Thoracic aorta (tissue), 2 donors: ENCODE measurements at regions not wholly inside any gene's neighbourhood (a gene's known extent, or its start where the extent isn't known, plus 50 kb on each side); places are given as distances from the start of the nearest gene placed in this dataset.

ENCODE experiments used
- ATAC-seq: fragments of 150-250 bp; one replicate; pipeline ENCODE4 v1.8.0; 2017; ENCODE audit warnings: low read depth; ENCODE audit not compliant: insufficient number of reproducible peaks, low FRiP score
- DNase-seq: peaks from one replicate; pipeline ENCODE4 v3.0.0-alpha.2; 2020; ENCODE audit warnings: low spot score
- H3K27ac ChIP-seq, 2 donors: fragments of 200-600 bp; sonication (generic); 1 replicate in 1 of 2; 2 replicates in 1 of 2; pipeline ENCODE4 v1.5.1; 2016; ENCODE audit warnings: mild to moderate bottlenecking in 2 of 2, moderate library complexity in 2 of 2
- H3K27me3 ChIP-seq: fragments of 200-600 bp; sonication (generic); replicated peaks from 2 replicates; pipeline ENCODE4 v1.6.0; 2016; ENCODE audit warnings: mild to moderate bottlenecking; ENCODE audit not compliant: insufficient read depth
- H3K36me3 ChIP-seq: fragments of 200-600 bp; sonication (generic); one replicate; pipeline ENCODE4 v1.5.1; 2016
- H3K4me1 ChIP-seq, 2 donors: fragments of 200-600 bp; sonication (generic); 1 replicate in 1 of 2; 2 replicates in 1 of 2; pipeline versions ENCODE4 v1.5.1 to v1.6.0; 2016; ENCODE audit warnings: low read depth in 2 of 2, mild to moderate bottlenecking in 1 of 2; ENCODE audit not compliant: control insufficient read depth in 1 of 2
- H3K4me3 ChIP-seq: fragments of 200-600 bp; sonication (generic); 2 replicates; pipeline ENCODE4 v1.5.1; 2016; ENCODE audit warnings: mild to moderate bottlenecking
- H3K9me3 ChIP-seq: fragments of 200-600 bp; sonication (generic); 2 replicates; pipeline ENCODE4 v1.5.1; 2016
- TF ChIP-seq, protein P1 (sequence below): fragments of 200-600 bp; sonication (generic); IDR thresholded peaks from one replicate; pipeline ENCODE4 v1.5.1; 2019; ENCODE audit warnings: antibody characterized with exemption

DNA sequence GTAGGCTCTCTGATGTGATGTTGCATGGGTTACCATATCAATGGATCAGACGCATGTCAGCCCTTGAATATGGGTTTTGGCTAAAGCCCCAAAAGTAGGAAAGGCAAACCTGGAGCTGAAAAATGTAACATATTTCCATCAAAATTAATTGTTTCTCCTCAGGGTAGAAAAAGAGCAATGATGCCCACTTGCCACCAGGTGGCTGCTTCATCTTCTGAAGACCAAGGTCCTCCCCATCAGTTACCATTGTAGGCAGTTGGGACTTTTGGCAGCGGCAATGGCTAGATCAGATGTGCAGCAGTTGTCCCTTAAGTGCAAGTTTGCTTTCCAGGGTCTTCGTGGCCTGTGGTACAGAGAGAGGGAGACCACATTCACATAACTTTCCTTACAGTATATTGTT lies 118.2 kb downstream of the NAF1 start:
- DNase-seq (no peak), ATAC-seq (no peak)
- Histone ChIP-seq H3K9me3 (no peaks in the 10 kb centered on the region), H3K4me1 (peaks cover 8 to 30% of the 10 kb centered on the region in 2 donors), H3K36me3 (no peaks in the 10 kb centered on the region), H3K27me3 (no peaks in the 10 kb centered on the region), H3K27ac (no peak overlapping the region), H3K4me3 (no peak overlapping the region)
- TF ChIP-seq, protein P1, sequence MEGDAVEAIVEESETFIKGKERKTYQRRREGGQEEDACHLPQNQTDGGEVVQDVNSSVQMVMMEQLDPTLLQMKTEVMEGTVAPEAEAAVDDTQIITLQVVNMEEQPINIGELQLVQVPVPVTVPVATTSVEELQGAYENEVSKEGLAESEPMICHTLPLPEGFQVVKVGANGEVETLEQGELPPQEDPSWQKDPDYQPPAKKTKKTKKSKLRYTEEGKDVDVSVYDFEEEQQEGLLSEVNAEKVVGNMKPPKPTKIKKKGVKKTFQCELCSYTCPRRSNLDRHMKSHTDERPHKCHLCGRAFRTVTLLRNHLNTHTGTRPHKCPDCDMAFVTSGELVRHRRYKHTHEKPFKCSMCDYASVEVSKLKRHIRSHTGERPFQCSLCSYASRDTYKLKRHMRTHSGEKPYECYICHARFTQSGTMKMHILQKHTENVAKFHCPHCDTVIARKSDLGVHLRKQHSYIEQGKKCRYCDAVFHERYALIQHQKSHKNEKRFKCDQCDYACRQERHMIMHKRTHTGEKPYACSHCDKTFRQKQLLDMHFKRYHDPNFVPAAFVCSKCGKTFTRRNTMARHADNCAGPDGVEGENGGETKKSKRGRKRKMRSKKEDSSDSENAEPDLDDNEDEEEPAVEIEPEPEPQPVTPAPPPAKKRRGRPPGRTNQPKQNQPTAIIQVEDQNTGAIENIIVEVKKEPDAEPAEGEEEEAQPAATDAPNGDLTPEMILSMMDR = no peak

- no peak for DNase-seq
- Histone ChIP-seq H3K36me3 (no peaks in the 10 kb centered on the region), H3K27ac (no peak overlapping the region), H3K4me3 (no peak overlapping the region), H3K4me1 (peaks cover 13 to 50% of the 10 kb centered on the region in 2 donors), H3K9me3 (no peaks in the 10 kb centered on the region), H3K27me3 (no peaks in the 10 kb centered on the region)
- TF ChIP-seq, protein P1 = no peak
- no peak for ATAC-seq
These were observed 124.4 kb downstream of the NAF1 start for GRCh38 chr4:163042306-163042705.

DNA sequence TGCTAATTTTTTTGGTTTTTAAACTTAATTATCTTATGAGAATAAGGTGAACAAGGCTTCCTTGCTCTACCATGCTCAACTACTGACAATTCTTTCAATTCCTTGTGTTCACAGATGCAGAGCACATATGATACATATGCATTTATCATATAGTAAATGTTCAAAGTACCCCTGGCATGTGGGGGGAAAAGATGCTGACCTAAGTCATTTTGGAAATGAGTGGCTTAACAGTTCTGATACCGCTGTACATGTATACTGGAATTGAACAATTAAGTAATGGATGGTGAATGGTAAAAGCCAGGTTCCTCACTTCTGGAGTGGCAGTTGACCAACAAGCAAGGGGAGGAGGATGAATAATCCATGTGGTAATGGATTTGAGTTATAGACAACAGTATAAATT lies 149.6 kb downstream of the NAF1 start:
- H3K27ac ChIP-seq = no peak overlapping the region

DNA sequence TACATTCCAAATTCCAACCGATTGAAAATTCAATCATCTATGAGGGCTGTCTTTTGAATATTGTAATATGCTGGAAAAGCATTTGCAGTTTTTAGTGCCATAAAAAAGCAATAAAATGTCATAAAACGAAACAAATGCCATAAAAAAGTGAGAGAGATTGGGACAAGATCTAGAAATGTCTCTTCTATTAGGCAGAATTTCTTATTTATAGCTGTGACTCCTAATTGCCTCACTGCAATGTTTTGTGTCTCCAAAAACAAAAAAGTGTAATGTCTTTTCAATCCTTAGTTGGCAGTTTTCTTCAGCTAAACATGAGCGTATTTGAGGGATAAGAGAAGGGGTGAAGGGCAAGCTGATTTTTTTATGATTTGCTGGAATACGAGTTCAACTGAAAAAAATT lies 153.9 kb downstream of the NAF1 start:
- ATAC-seq = no peak
- no peaks in the 10 kb centered on the region for H3K27me3 ChIP-seq
- no peaks in the 10 kb centered on the region for H3K4me1 ChIP-seq
- H3K27ac ChIP-seq = no peak overlapping the region
- no peaks in the 10 kb centered on the region for H3K9me3 ChIP-seq
- TF ChIP-seq, protein P1 = no peak
- no peak for DNase-seq
- H3K36me3 ChIP-seq = no peaks in the 10 kb centered on the region
- H3K4me3 ChIP-seq = no peak overlapping the region

More for the DNA sequence above, 149.6 kb downstream of the NAF1 start:
- no peak for ATAC-seq
- Histone ChIP-seq H3K4me3 (no peak overlapping the region), H3K9me3 (no peaks in the 10 kb centered on the region), H3K4me1 (no peaks in the 10 kb centered on the region), H3K36me3 (no peaks in the 10 kb centered on the region), H3K27me3 (no peaks in the 10 kb centered on the region)
- TF ChIP-seq, protein P1 = no peak
- no peak for DNase-seq

- Histone ChIP-seq H3K27ac (no peak overlapping the region), H3K4me3 (no peak overlapping the region), H3K4me1 (no peaks in the 10 kb centered on the region), H3K27me3 (no peaks in the 10 kb centered on the region), H3K36me3 (no peaks in the 10 kb centered on the region), H3K9me3 (no peaks in the 10 kb centered on the region)
- no peak for ATAC-seq
- no peak for DNase-seq
- TF ChIP-seq, protein P1 = no peak
These were observed 162.7 kb downstream of the NAF1 start for GRCh38 chr4:163003979-163004378.
